ENCODE measurements at regions not wholly inside any gene's neighbourhood (a gene's known extent, or its start where the extent isn't known, plus 50 kb on each side); places are given as distances from the start of the nearest gene placed in this dataset.

GRCh38 chr3:101143012-101143411, 149.8 kb upstream of the ABI3BP start:
- no peak for ATAC-seq (ENCODE audit: low FRiP score in 2 of 2)
- WGBS, 2 donors = 83 to 85% methylated on average over 3 of the region's 3 CpGs
- H3K27me3 ChIP-seq = no peaks in the 10 kb centered on the region
- no peak overlapping the region for H3K4me3 ChIP-seq
- H3K27ac ChIP-seq = no peak overlapping the region
- H3K9me3 ChIP-seq = no peaks in the 10 kb centered on the region
- DNase-seq = no peak
- no peaks in the 10 kb centered on the region for H3K36me3 ChIP-seq
- peaks cover 0 to 2% (median 0%) of the 10 kb centered on the region in 4 donors for H3K4me1 ChIP-seq
- TF ChIP-seq CTCF (IDR thresholded peaks at IDR 0.05) = no peak
- no peak for TF ChIP-seq POLR2A (IDR thresholded peaks at IDR 0.05)
- no peak for TF ChIP-seq EP300 (IDR thresholded peaks at IDR 0.05)
- TF ChIP-seq POLR2AphosphoS5 (IDR thresholded peaks at IDR 0.05) = no peak

GRCh38 chr3:101142160-101142559, 148.9 kb upstream of the ABI3BP start:
- WGBS, 2 donors = 62 to 65% methylated on average over 2 of the region's 2 CpGs
- peaks cover 0 to 2% (median 0%) of the 10 kb centered on the region in 4 donors for H3K4me1 ChIP-seq
- no peak for ATAC-seq (ENCODE audit: low FRiP score in 2 of 2)

GRCh38 chr3:101141135-101141534, 147.9 kb upstream of the ABI3BP start:
- ATAC-seq (ENCODE audit: low FRiP score in 2 of 2) (no peak), DNase-seq (no peak)
- WGBS, 2 donors = 63 to 69% methylated on average over 1 of the region's 1 CpG
- Histone ChIP-seq H3K27me3 (no peaks in the 10 kb centered on the region), H3K36me3 (no peaks in the 10 kb centered on the region), H3K27ac (no peak overlapping the region), H3K9me3 (no peaks in the 10 kb centered on the region), H3K4me3 (no peak overlapping the region), H3K4me1 (peaks cover 0 to 2% (median 0%) of the 10 kb centered on the region in 4 donors)
- TF ChIP-seq EP300 (IDR thresholded peaks at IDR 0.05) = no peak
- no peak for TF ChIP-seq POLR2A (IDR thresholded peaks at IDR 0.05)
- no peak for TF ChIP-seq CTCF (IDR thresholded peaks at IDR 0.05)
- TF ChIP-seq POLR2AphosphoS5 (IDR thresholded peaks at IDR 0.05) = no peak

More at GRCh38 chr3:101142160-101142559, 148.9 kb upstream of the ABI3BP start:
- DNase-seq = no peak
- H3K27me3 ChIP-seq = no peaks in the 10 kb centered on the region
- TF ChIP-seq CTCF (IDR thresholded peaks at IDR 0.05) (no peak), POLR2AphosphoS5 (IDR thresholded peaks at IDR 0.05) (no peak), POLR2A (IDR thresholded peaks at IDR 0.05) (no peak), EP300 (IDR thresholded peaks at IDR 0.05) (no peak)
- no peak overlapping the region for H3K27ac ChIP-seq
- H3K9me3 ChIP-seq = no peaks in the 10 kb centered on the region
- no peak overlapping the region for H3K4me3 ChIP-seq
- H3K36me3 ChIP-seq = no peaks in the 10 kb centered on the region

GRCh38 chr3:101138817-101139216, 145.6 kb upstream of the ABI3BP start:
- Histone ChIP-seq H3K27me3 (no peaks in the 10 kb centered on the region), H3K27ac (no peak overlapping the region), H3K36me3 (no peaks in the 10 kb centered on the region), H3K9me3 (no peaks in the 10 kb centered on the region), H3K4me1 (peaks cover 0 to 2% (median 0%) of the 10 kb centered on the region in 4 donors), H3K4me3 (no peak overlapping the region)
- WGBS, 2 donors = 92 to 100% methylated on average over 1 of the region's 1 CpG
- TF ChIP-seq POLR2AphosphoS5 (IDR thresholded peaks at IDR 0.05) = no peak
- TF ChIP-seq EP300 (IDR thresholded peaks at IDR 0.05) = no peak
- no peak for TF ChIP-seq CTCF (IDR thresholded peaks at IDR 0.05)
- no peak for TF ChIP-seq POLR2A (IDR thresholded peaks at IDR 0.05)
- DNase-seq (no peak), ATAC-seq (ENCODE audit: low FRiP score in 2 of 2) (no peak)

- no peak overlapping the region for H3K27ac ChIP-seq
- no peaks in the 10 kb centered on the region for H3K9me3 ChIP-seq
Observed at GRCh38 chr3:101134331-101134730, 141.1 kb upstream of the ABI3BP start.

More at GRCh38 chr3:101134331-101134730, 141.1 kb upstream of the ABI3BP start:
- Histone ChIP-seq H3K27me3 (no peaks in the 10 kb centered on the region), H3K4me3 (no peak overlapping the region), H3K36me3 (no peaks in the 10 kb centered on the region), H3K4me1 (no peaks in the 10 kb centered on the region)
- 72 to 88% methylated on average over 7 of the region's 7 CpGs for WGBS, 2 donors
- no peak for TF ChIP-seq EP300 (IDR thresholded peaks at IDR 0.05)
- TF ChIP-seq CTCF (IDR thresholded peaks at IDR 0.05) = no peak
- TF ChIP-seq POLR2A (IDR thresholded peaks at IDR 0.05) = no peak
- no peak for TF ChIP-seq POLR2AphosphoS5 (IDR thresholded peaks at IDR 0.05)
- DNase-seq (no peak), ATAC-seq (ENCODE audit: low FRiP score in 2 of 2) (no peak)
